HG02763 (cell line): ENCODE measurements at regions not wholly inside any gene's neighbourhood (a gene's known extent, or its start where the extent isn't known, plus 50 kb on each side); places are given as distances from the start of the nearest gene placed in this dataset.

Experiments
- ATAC-seq: cut with Tn5 transposase; IDR thresholded peaks from one replicate; pipeline ENCODE4 v1.9.1; 2021; ENCODE audit warnings: mild to moderate bottlenecking, moderate library complexity; ENCODE audit not compliant: unreplicated experiment

DNA sequence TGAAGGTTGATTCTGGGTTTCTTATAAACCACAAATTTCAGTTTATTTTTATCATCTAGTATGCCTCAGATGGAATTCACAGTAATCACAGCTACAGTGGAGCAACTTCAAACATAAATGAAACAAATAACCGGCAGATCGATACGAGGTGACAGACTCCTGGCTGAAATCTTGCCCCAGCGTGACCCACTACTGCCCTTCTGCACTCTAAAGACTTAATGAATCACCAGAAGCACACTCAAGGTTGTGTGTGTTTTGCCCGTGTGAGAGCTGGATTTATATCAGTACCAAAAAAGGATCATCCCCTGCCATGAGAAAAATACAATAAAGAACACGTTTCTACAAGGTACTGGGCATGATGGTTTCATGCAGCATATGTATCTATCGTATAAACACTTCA lies 161.7 kb downstream of the KLF12 start:
- no peak for ATAC-seq

GRCh38 chr13:73971481-73971880 lies 162.7 kb downstream of the KLF12 start:
- ATAC-seq = no peak

- ATAC-seq = no peak
Observed at GRCh38 chr13:73970421-73971055, 163.7 kb downstream of the KLF12 start.

DNA sequence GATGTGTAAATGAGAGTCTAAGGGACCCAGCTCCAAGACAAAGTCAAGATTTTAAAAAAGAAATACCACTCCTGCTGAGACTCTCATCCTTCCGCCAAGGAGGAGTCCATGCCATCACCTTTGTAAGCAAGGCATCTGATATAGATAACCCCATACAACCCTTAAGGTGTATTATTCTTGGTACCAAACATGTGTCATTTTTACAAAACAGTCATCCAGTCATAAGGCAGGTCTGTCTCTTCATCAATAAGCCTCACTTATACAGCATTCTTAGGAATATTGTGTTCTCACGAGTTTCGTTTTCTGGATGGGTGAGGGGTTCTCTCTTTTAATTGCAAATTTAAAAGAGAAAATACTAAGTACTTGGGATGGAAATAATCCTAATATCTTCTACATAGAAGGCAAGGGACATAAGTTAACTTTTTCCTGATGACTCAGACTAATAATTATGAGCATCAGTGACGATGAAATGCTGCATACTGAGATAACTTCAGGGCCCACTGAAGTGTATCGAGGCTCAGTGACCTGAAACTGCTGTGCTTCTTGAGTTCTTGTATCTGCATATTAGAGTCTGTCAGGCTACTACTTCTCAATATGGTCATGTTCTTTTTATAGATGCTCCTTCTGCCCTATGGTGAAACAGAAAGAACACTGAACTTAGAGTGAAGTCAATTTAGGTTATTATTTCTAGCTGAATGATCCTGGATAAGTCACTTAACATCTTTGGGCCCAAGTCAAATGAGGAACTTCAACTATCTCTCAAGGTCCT lies 166.6 kb downstream of the KLF12 start:
- ATAC-seq = peak; percentile 99

GRCh38 chr13:73966331-73966730 lies 167.9 kb downstream of the KLF12 start:
- ATAC-seq = no peak

DNA sequence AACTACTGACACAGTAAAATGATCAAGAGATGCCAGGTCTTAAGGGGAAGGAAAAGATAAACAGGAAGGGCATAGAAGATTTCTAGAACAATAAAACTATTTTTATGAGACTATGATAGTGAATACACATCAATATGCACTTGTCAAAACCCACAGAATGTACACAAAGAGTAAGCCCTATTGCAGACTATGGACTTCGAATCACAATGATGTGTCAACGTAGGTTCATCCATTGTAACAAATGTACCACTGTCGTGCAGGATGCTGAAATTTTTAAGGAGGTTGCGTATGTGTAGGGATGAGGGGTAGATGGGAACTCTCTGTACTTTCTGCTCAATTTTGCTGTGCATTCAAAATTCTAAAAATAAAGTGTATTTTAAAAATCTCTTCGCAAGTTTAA lies 171.9 kb downstream of the KLF12 start:
- ATAC-seq = no peak

DNA sequence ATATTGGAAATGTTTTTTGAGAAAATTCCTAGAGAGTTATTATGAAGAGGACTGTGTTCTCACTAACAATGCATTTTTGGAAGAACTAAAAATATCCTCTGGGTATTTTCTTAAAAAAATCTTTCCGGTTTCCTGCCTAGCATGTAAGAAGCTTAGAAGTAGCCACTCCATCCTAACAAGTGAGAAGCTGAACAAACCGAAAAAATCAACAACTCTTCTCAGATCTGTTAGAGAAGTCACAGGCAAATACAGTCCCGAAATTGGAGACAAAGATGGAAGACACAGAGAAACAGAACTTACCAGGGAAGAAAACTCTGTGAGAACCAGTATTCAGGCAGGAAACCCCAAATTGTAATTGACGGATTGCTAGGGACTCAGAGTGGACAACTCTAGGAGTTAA lies 173.0 kb downstream of the KLF12 start:
- ATAC-seq = peak; percentile 42

- no peak for ATAC-seq
Observed at GRCh38 chr13:73960474-73960873, 173.7 kb downstream of the KLF12 start.

- ATAC-seq = no peak
Observed at GRCh38 chr13:73958657-73959397, 175.4 kb downstream of the KLF12 start.

DNA sequence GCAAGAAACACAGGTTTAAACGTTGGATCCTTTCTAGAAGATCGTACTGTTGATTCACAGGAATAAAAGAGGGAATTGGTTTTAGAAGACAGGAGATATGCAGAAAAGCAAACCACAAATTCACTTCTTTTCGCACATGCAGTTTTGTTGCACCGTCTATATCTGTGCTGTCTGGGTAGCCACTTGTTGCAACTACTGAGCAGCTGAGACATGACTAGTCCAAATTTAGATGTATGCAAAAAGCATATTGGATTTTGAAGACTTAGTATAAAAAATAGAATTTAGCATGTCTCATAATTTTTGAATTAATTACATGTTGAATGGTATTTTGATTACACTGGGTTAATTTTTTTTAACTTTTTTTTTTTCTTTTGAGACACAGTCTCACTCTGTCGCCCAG lies 176.3 kb downstream of the KLF12 start:
- no peak for ATAC-seq

GRCh38 chr13:73956795-73957408 lies 177.3 kb downstream of the KLF12 start:
- no peak for ATAC-seq

DNA sequence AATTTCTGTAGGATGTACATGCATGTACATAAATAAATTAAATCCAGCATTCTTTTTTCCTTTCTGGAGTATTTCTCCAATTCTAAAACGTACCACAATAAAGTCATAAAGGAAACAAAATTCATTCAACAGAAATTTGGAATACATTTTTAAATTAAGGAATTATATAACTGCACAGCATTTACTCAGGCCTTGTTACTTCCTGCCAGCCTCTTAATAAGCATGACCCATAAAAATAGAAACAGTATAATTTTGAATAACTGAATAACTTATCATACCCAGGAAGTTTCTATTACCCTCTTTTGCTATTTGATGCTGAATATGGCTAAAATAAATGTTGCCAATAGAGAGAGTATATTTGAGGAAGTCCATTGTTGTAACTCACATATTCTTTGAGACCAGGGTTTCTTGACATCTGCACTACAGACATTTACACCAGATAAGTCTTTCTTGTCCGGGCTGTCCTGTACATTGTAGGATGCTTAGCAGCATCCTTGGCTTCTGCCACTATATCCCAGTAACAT lies 178.2 kb downstream of the KLF12 start:
- ATAC-seq = no peak

- peak; percentile 60 for ATAC-seq
Observed at GRCh38 chr13:73954808-73955207, 179.4 kb downstream of the KLF12 start.

DNA sequence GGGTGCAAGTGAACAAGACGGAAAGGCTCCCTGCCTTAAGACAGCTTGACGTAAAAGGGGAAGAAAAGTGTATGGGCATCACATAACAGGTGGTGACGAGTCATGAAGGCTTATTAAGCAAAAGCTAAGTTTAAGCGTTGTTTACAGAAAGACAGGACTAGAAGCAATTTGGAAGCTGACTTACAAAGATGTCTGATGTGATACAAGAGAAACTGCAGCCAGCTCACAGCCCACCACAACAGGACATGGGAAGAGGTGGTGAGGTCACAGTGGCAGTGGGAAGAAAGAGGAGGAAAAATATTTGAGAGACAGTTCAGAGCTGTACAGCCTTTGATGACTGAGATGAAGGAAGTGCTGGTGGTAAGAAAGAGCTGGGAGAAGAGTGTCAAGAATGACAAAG lies 181.6 kb downstream of the KLF12 start:
- ATAC-seq = no peak

DNA sequence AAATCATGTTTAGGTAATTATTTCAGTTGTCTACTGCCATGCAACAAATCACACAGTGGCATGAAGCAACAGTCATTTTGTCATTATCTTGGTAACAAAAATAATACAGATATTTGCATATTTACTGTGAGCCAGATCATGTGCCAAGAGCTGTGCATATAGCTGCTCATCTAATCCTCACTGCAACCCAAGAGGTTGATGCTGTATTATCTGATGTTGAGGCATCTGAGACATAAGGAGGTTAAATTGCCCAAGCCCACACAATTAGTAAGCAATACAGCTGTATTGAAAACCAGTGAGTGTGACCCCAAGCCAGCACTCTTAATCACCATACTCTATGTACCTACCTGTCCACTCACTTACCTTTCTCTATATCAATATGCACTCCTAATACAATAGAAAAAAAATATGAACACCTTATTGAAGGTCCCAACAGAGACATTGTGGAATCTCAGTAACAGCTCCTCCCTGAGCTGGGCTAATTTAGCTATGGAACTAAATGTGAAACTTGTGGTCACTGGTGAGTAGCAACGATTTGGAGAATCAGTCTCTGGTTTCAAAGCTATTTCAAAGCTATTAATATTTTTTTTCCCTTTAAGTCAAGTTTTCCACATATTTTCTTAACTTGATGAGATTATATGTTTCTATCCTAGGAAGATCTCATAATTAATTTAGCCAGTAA lies 185.2 kb downstream of the KLF12 start:
- ATAC-seq = no peak

DNA sequence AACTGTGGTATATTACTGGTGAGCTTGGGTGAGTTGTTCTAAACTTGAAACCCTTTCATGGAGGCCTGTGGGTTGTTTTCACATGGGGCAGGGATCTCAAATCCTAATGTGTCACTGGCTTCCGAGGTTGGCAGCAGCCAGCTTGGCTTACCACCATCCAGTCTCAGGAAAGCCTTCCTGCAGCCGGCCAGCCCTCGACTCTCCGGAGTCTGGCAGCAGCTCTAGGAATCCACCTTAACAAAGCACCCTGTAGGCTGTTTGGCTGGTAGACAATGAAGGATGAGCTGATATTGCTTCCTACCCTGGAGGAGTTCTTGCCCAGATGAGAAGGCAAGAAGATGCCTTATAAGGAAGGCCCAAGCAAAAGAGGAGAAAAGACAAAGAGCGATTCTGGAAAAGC lies 188.3 kb downstream of the KLF12 start:
- ATAC-seq = no peak

DNA sequence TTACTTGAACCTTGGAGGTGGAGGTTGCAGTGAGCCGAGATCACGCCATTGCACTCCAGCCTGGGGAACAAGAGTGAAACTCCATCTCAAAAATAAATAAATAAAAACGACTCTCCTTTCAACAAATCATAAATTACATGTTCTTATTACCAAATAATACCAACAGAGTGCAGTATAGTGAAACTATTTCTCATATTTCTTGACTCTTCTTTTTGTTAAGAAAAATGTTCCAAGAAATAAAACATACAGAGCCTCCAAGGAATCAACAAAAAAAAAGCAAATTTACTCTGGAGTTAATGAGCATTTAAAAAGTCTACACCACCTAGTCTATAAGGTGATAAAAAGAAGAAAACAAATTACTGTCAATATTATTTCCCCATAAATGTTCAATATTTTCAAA lies 188.8 kb downstream of the KLF12 start:
- no peak for ATAC-seq

DNA sequence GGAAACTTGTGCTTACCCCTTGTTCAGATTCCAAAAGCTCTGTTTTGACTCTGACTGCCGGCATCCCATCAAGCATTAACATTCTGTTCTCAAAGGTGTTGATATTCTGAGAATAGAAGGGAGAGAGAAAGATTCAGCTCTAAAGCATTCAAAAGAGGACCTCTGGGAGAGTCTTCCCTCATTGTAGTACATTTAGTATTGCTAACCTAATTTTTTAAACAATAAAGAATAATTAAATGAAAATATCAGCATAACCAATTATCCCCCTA lies 190.3 kb downstream of the KLF12 start:
- no peak for ATAC-seq

DNA sequence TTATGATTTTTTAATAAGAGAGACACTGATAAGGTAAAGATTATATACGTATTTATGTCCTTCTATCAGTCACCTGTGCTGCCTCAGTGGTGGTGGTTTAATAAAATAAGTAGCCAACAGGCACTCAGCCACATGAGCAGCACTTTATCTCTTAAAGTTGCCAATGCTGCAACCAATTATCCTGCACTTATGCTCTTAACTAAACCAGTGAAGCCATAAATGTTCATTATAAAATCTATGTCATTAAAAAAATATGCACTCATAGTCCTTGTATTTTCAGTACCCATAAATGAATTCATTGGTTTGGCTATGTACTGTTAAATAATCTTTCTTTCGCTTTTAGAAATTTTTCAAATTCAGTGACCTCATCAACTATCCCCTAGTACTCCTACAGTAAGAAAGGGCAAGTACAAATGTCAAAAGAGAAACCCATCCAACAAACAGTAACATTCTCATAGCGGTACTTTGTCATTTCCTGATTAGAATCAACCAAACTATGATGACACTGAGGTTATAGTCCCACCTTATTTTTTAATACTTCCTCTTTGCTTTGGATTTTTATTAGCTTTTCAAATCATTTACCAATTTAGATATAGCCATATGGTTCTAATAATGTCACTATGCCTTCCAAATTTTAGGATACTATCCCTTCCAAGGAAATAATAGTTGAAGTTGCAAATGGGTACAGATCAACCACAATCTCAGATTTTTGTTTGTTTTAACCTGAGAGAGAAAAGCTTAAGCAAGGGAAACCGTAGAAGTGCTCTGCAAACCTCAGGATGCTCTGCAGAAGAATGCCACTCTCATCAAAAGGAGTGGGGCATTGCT lies 190.9 kb downstream of the KLF12 start:
- peak; percentile 83 for ATAC-seq

DNA sequence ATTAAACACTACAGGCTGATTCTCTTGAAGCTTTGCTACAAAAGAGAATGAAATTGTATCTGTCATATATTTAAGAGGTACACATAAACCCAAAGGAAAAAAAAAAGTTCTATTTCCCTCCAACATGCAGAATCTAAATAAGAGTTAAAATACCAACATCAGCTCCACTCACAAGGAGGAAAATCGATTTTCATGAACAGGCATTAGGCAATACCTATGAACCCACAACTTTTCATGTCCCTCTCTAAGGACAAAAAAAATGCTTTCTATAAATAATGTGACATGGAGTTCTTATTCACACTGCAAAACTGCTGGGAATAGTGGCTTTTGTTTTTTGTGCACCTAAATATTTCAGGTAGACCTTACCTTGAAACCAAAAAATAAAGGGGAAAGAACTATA lies 192.5 kb downstream of the KLF12 start:
- no peak for ATAC-seq
